ENCODE measurements at regions not wholly inside any gene's neighbourhood (a gene's known extent, or its start where the extent isn't known, plus 50 kb on each side); places are given as distances from the start of the nearest gene placed in this dataset.

- H3K4me3 ChIP-seq (ENCODE audit: low read depth, low read length), result no peak overlapping the region
- no peak for TF ChIP-seq CTCF (IDR thresholded peaks at IDR 0.05; ENCODE audit: borderline replicate concordance, insufficient read depth, low read depth, low read length)
Measured at GRCh38 chr5:174337276-174338184, 292.0 kb downstream of the NSG2 start.

- no peak overlapping the region for H3K4me3 ChIP-seq (ENCODE audit: low read depth, low read length)
- TF ChIP-seq CTCF (IDR thresholded peaks at IDR 0.05; ENCODE audit: borderline replicate concordance, insufficient read depth, low read depth, low read length), result no peak
Measured at GRCh38 chr5:174338185-174339010, 292.9 kb downstream of the NSG2 start.

GRCh38 chr5:174339130-174339529 is 293.6 kb downstream of the NSG2 start:
- H3K4me3 ChIP-seq (ENCODE audit: low read depth, low read length), result no peak overlapping the region
- TF ChIP-seq CTCF (IDR thresholded peaks at IDR 0.05; ENCODE audit: borderline replicate concordance, insufficient read depth, low read depth, low read length), result no peak

- no peak overlapping the region for H3K4me3 ChIP-seq (ENCODE audit: low read depth, low read length)
- no peak for TF ChIP-seq CTCF (IDR thresholded peaks at IDR 0.05; ENCODE audit: borderline replicate concordance, insufficient read depth, low read depth, low read length)
Measured at GRCh38 chr5:174340226-174340625, 294.7 kb downstream of the NSG2 start.

- TF ChIP-seq CTCF (IDR thresholded peaks at IDR 0.05; ENCODE audit: borderline replicate concordance, insufficient read depth, low read depth, low read length), result no peak
- H3K4me3 ChIP-seq (ENCODE audit: low read depth, low read length), result no peak overlapping the region
Measured at GRCh38 chr5:174342696-174343095, 297.2 kb downstream of the NSG2 start.

GRCh38 chr5:174343826-174344225 is 298.3 kb downstream of the NSG2 start:
- no peak for TF ChIP-seq CTCF (IDR thresholded peaks at IDR 0.05; ENCODE audit: borderline replicate concordance, insufficient read depth, low read depth, low read length)
- H3K4me3 ChIP-seq (ENCODE audit: low read depth, low read length), result no peak overlapping the region
